Chondrocyte (in vitro differentiated cells): ENCODE measurements at regions not wholly inside any gene's neighbourhood (a gene's known extent, or its start where the extent isn't known, plus 50 kb on each side); places are given as distances from the start of the nearest gene placed in this dataset.

Source experiments
- DNase-seq: peaks from one replicate; pipeline ENCODE4 v3.0.0; 2021; ENCODE audit warnings: mixed read lengths, low spot score
- H3K27ac Mint-ChIP-seq: one replicate; pipeline ENCODE4 v1.8.0; 2021; ENCODE audit warnings: mild to moderate bottlenecking, moderate library complexity, mixed read lengths; ENCODE audit not compliant: unreplicated experiment
- H3K27me3 Mint-ChIP-seq: 2 replicates; pipeline ENCODE4 v1.8.0; 2021; ENCODE audit warnings: low read depth, mixed read lengths
- H3K36me3 Mint-ChIP-seq: 2 replicates; pipeline ENCODE4 v1.8.0; 2021; ENCODE audit warnings: low read depth, mixed read lengths
- H3K4me1 Mint-ChIP-seq: 2 replicates; pipeline ENCODE4 v1.8.0; 2021; ENCODE audit warnings: low read depth, mild to moderate bottlenecking, mixed read lengths
- H3K4me3 Mint-ChIP-seq: one replicate; pipeline ENCODE4 v1.8.0; 2021; ENCODE audit warnings: mild to moderate bottlenecking, moderate library complexity, mixed read lengths; ENCODE audit not compliant: unreplicated experiment
- H3K9me3 Mint-ChIP-seq: 2 replicates; pipeline ENCODE4 v1.8.0; 2021; ENCODE audit warnings: low read depth, mixed read lengths
- TF ChIP-seq, protein P1 (sequence below): fragments of 200-600 bp; sonication (generic); IDR thresholded peaks from 2 replicates; pipeline ENCODE4 v1.5.0; 2021; ENCODE audit warnings: antibody characterized with exemption, mild to moderate bottlenecking, moderate library complexity

- H3K36me3 Mint-ChIP-seq = peaks cover 12% of the 10 kb centered on the region
- H3K4me1 Mint-ChIP-seq = no peaks in the 10 kb centered on the region
- H3K9me3 Mint-ChIP-seq = peaks cover 62% of the 10 kb centered on the region
- no peak overlapping the region for H3K4me3 Mint-ChIP-seq
- TF ChIP-seq, protein P1, sequence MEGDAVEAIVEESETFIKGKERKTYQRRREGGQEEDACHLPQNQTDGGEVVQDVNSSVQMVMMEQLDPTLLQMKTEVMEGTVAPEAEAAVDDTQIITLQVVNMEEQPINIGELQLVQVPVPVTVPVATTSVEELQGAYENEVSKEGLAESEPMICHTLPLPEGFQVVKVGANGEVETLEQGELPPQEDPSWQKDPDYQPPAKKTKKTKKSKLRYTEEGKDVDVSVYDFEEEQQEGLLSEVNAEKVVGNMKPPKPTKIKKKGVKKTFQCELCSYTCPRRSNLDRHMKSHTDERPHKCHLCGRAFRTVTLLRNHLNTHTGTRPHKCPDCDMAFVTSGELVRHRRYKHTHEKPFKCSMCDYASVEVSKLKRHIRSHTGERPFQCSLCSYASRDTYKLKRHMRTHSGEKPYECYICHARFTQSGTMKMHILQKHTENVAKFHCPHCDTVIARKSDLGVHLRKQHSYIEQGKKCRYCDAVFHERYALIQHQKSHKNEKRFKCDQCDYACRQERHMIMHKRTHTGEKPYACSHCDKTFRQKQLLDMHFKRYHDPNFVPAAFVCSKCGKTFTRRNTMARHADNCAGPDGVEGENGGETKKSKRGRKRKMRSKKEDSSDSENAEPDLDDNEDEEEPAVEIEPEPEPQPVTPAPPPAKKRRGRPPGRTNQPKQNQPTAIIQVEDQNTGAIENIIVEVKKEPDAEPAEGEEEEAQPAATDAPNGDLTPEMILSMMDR = no peak
- DNase-seq = no peak
- H3K27me3 Mint-ChIP-seq = no peaks in the 10 kb centered on the region
- no peak overlapping the region for H3K27ac Mint-ChIP-seq
Observed at GRCh38 chr4:126113058-126113457, 798.3 kb downstream of the FAT4 start.

DNA sequence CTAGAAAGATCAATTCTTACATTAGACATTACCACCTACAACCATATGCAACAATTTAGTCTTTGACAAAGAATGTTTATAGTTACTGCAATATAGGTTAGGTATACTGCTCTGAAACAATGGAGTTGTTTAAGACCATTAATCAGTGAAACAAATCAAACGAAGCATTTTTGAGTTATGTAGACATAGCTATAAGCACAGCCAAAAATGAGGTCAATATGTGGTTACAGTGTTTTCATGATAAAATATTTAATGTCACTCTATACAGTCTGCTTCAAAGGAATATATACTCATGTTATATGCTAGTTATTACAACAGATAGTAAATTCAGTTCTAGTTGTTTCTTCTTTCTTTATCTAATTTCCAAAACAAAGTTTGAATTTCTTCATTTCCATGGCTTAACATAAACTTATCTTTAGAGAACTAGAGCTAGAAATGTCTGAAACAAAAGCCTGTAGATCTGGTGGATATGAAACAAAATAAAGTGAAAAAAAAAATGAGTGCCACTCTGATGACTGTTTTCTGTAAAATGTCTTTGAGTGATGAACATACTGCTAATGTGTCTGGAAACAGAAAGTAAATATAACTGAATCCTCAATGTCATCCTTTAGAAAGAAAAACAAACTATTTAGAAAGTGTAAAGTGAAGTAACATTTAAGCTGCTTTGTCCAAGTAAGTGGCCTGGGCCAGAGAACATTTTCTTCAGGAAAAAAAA is 809.0 kb downstream of the FAT4 start:
- Mint-ChIP-seq H3K36me3 (no peaks in the 10 kb centered on the region), H3K4me1 (peaks cover 10% of the 10 kb centered on the region), H3K9me3 (peaks cover 11% of the 10 kb centered on the region), H3K27ac (no peak overlapping the region), H3K27me3 (peaks cover 4% of the 10 kb centered on the region), H3K4me3 (no peak overlapping the region)
- TF ChIP-seq, protein P1 = no peak
- no peak for DNase-seq

- Mint-ChIP-seq H3K4me1 (peaks cover 10% of the 10 kb centered on the region), H3K36me3 (no peaks in the 10 kb centered on the region), H3K27ac (no peak overlapping the region), H3K27me3 (peaks cover 4% of the 10 kb centered on the region), H3K9me3 (peaks cover 11% of the 10 kb centered on the region), H3K4me3 (no peak overlapping the region)
- TF ChIP-seq, protein P1 = no peak
- DNase-seq = no peak
Observed at GRCh38 chr4:126124818-126125217, 810.1 kb downstream of the FAT4 start.

DNA sequence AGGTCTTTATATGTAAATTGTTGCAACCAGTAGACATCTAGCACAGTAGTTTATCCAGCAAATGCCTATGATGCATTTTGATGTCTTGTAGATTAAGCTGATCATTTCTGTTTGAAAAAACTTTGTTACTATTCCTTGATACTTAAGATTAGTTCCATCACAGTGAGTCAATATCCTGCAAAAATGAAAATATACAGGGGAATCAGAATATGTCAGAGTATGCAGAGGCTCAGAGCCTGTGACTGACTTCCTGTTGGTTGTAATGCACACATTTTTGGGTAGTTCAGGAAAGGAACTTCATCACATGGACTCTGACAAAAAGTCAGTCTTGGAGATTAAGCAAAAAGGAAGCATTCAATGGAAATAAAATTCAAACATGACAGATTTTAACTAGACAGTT is 815.5 kb downstream of the FAT4 start:
- DNase-seq = no peak
- no peaks in the 10 kb centered on the region for H3K4me1 Mint-ChIP-seq
- no peak overlapping the region for H3K27ac Mint-ChIP-seq
- H3K27me3 Mint-ChIP-seq = peaks cover 6% of the 10 kb centered on the region
- peaks cover 2% of the 10 kb centered on the region for H3K36me3 Mint-ChIP-seq
- peaks cover 23% of the 10 kb centered on the region for H3K9me3 Mint-ChIP-seq
- H3K4me3 Mint-ChIP-seq = no peak overlapping the region
- TF ChIP-seq, protein P1 = no peak

- no peak for DNase-seq
- H3K36me3 Mint-ChIP-seq = no peaks in the 10 kb centered on the region
- peaks cover 14% of the 10 kb centered on the region for H3K9me3 Mint-ChIP-seq
- no peak overlapping the region for H3K27ac Mint-ChIP-seq
- TF ChIP-seq, protein P1 = no peak
- no peak overlapping the region for H3K4me3 Mint-ChIP-seq
- H3K4me1 Mint-ChIP-seq = no peaks in the 10 kb centered on the region
- H3K27me3 Mint-ChIP-seq = no peaks in the 10 kb centered on the region
Observed at GRCh38 chr4:126136922-126137781, 822.4 kb downstream of the FAT4 start.
